ENCODE measurements at regions not wholly inside any gene's neighbourhood (a gene's known extent, or its start where the extent isn't known, plus 50 kb on each side); places are given as distances from the start of the nearest gene placed in this dataset.

DNA sequence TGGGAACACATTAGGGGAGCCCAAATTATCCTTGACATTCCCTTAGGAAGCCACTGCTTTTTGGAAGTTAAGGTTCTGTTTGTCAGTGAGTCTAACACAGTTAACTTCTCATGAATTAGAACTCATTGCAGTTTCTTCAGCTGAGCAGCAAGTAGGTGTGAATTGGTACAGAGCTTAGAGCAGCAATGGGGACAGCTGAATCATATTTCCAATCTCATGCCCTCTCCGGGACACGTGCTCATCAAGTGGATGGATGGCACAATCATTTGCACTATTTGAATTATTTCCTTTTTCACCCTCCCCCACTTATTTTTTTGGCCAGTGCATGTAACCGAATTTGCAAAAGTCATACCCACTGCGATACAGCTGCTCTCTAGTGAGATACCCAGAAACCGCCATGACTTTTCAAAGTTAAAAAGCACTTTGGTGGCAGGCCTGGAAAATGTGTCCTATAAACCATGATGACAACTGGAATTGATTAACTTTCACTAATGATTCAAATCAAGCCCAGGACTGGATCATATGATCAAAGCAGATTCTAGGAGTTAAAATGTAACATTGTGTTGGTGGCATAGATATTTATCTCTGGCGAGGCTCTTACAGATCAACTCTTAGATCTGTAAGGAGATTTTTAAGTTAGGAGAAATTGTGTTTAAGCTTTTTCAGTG lies 76.4 kb downstream of the EBLN2 start:
- no peak for TF ChIP-seq POLR2A (IDR thresholded peaks at IDR 0.05)
- TF ChIP-seq, protein P1, sequence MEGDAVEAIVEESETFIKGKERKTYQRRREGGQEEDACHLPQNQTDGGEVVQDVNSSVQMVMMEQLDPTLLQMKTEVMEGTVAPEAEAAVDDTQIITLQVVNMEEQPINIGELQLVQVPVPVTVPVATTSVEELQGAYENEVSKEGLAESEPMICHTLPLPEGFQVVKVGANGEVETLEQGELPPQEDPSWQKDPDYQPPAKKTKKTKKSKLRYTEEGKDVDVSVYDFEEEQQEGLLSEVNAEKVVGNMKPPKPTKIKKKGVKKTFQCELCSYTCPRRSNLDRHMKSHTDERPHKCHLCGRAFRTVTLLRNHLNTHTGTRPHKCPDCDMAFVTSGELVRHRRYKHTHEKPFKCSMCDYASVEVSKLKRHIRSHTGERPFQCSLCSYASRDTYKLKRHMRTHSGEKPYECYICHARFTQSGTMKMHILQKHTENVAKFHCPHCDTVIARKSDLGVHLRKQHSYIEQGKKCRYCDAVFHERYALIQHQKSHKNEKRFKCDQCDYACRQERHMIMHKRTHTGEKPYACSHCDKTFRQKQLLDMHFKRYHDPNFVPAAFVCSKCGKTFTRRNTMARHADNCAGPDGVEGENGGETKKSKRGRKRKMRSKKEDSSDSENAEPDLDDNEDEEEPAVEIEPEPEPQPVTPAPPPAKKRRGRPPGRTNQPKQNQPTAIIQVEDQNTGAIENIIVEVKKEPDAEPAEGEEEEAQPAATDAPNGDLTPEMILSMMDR (IDR thresholded peaks at IDR 0.05), result no peak
